ENCODE measurements at regions not wholly inside any gene's neighbourhood (a gene's known extent, or its start where the extent isn't known, plus 50 kb on each side); places are given as distances from the start of the nearest gene placed in this dataset.

GRCh38 chr13:21814604-21815003 lies 143.7 kb downstream of the FGF9 start:
- no peak for FAIRE-seq
- H3K79me2 ChIP-seq (ENCODE audit: control insufficient read depth in 1 of 2, insufficient read depth in 2 of 2, low read length in 2 of 2) = no peaks in the 10 kb centered on the region
- H2AFZ ChIP-seq (ENCODE audit: low read length) = no peak overlapping the region
- TF ChIP-seq RAD21 (IDR thresholded peaks at IDR 0.05 in 1 of 2, conservative IDR thresholded peaks at IDR 0.05 in 1 of 2; ENCODE audit: low read depth in 2 of 2, low read length in 2 of 2) (no peak), KDM5A (IDR thresholded peaks at IDR 0.05; ENCODE audit: low read length) (no peak), SAP30 (IDR thresholded peaks at IDR 0.05; ENCODE audit: insufficient read depth, insufficient replicate concordance, low read length) (no peak), FOSL1 (IDR thresholded peaks at IDR 0.05; ENCODE audit: insufficient read depth, low read depth, low read length) (no peak), GTF2F1 (IDR thresholded peaks at IDR 0.05; ENCODE audit: borderline replicate concordance, low read depth, low read length) (no peak), CBX8 (IDR thresholded peaks at IDR 0.05; ENCODE audit: borderline replicate concordance, low read depth, low read length) (no peak), CTBP2 (IDR thresholded peaks at IDR 0.05; ENCODE audit: borderline replicate concordance, insufficient read depth, insufficient read length, low read length) (no peak), TAF1 (IDR thresholded peaks at IDR 0.05; ENCODE audit: low read depth, low read length) (no peak), JUND (IDR thresholded peaks at IDR 0.05; ENCODE audit: low read length) (no peak), CREB1 (IDR thresholded peaks at IDR 0.05) (no peak), CHD1 (IDR thresholded peaks at IDR 0.05; ENCODE audit: low read depth, low read length) (no peak), TEAD4 (IDR thresholded peaks at IDR 0.05; ENCODE audit: low read depth, low read length) (no peak), KDM4A (IDR thresholded peaks at IDR 0.05; ENCODE audit: low read depth, low read length, severe bottlenecking) (no peak), SIRT6 (IDR thresholded peaks at IDR 0.05; ENCODE audit: low read length) (no peak), EZH2 (IDR thresholded peaks at IDR 0.05; ENCODE audit: low read depth, low read length, severe bottlenecking) (no peak)

More at GRCh38 chr13:21814604-21815003, 143.7 kb downstream of the FGF9 start:
- Histone ChIP-seq H4K20me1 (replicated peaks in 1 of 2; ENCODE audit: control insufficient read depth in 1 of 2, insufficient read depth in 2 of 2, low read length in 2 of 2) (no peaks in the 10 kb centered on the region), H3K27ac (ENCODE audit: low read depth, low read length) (no peak overlapping the region), H2AK5ac (ENCODE audit: low read depth, low read length) (no peak overlapping the region), H3K18ac (ENCODE audit: extremely low read depth, low read length) (no peak overlapping the region), H3K4me1 (replicated peaks in 1 of 4; ENCODE audit: control insufficient read depth in 3 of 4, insufficient read depth in 4 of 4, low read length in 3 of 4) (no peaks in the 10 kb centered on the region; a peak in 2 of 7 replicates), H3K36me3 (ENCODE audit: control insufficient read depth in 2 of 4, insufficient read depth in 4 of 4, low read length in 3 of 4) (no peaks in the 10 kb centered on the region), H4K5ac (ENCODE audit: insufficient read length, low read depth, low read length) (no peak overlapping the region), H3K9me3 (ENCODE audit: insufficient read depth in 2 of 2, low read depth in 1 of 2, low read length in 1 of 2) (peaks cover 3 to 10% of the 10 kb centered on the region in 2 experiments; a peak in 1 of 4 replicates), H3K23me2 (ENCODE audit: low read depth, low read length) (no peaks in the 10 kb centered on the region), H2BK5ac (ENCODE audit: low read depth, low read length) (no peak overlapping the region), H3K79me1 (ENCODE audit: low read depth, low read length) (no peaks in the 10 kb centered on the region), H2BK20ac (ENCODE audit: low read length) (no peak overlapping the region), H3K23ac (ENCODE audit: insufficient read length) (no peak overlapping the region), H2BK15ac (ENCODE audit: low read length) (no peak overlapping the region), H3K27me3 (replicated peaks in 1 of 4; ENCODE audit: control insufficient read depth in 3 of 4, extremely low read depth in 1 of 4, insufficient read depth in 3 of 4, low read length in 3 of 4) (no peaks in the 10 kb centered on the region), H4K91ac (replicated peaks; ENCODE audit: insufficient read length, low read length) (no peak overlapping the region), H3K4me2 (ENCODE audit: insufficient read depth in 1 of 2, low read depth in 2 of 2, low read length in 2 of 2) (no peak overlapping the region), H2BK120ac (replicated peaks; ENCODE audit: low read depth, low read length) (no peak overlapping the region), H3K9ac (replicated peaks in 1 of 4; ENCODE audit: extremely low read depth in 1 of 4, low read depth in 3 of 4, low read length in 3 of 4) (no peak overlapping the region), H4K8ac (ENCODE audit: extremely low read depth, insufficient read depth, low read length) (no peak overlapping the region), H3K14ac (ENCODE audit: insufficient read length) (no peak overlapping the region), H3K4ac (replicated peaks; ENCODE audit: insufficient read length, low read depth, low read length) (no peak overlapping the region), H3K4me3 (ENCODE audit: extremely low read depth in 1 of 4, insufficient read depth in 2 of 4, low read depth in 3 of 4, low read length in 4 of 4) (no peak overlapping the region), H2BK12ac (ENCODE audit: low read depth, low read length) (no peak overlapping the region), H3K56ac (replicated peaks; ENCODE audit: insufficient read length, low read depth, low read length) (no peak overlapping the region)
- no peak for DNase-seq (ENCODE audit: low read depth in 1 of 2, low spot score in 2 of 2)
- POLR2A ChIA-PET (ENCODE audit: partially characterized antibody) = interaction anchor here (1.0 kb wide), 1 partner anchor 40 kb away, joined by 5 read pairs; no protein-coding TSS in a partner anchor
- CTCF ChIA-PET (ENCODE audit: partially characterized antibody) = interaction anchor here (0.9 to 1.4 kb wide), 2 partner anchors 18 to 70 kb away, joined by 4 read pairs; no protein-coding TSS in a partner anchor
- 74% methylated on average over 7 of the region's 7 CpGs; no CpG with 5 or more reads in 1 of the 2 experiments for WGBS, 2 experiments (ENCODE audit: extremely low coverage in 1 of 2, insufficient coverage in 1 of 2, insufficient read length in 1 of 2, insufficient replicate concordance in 2 of 2, low coverage in 1 of 2, low lambda C conversion rate in 2 of 2, missing lambda C conversion rate in 1 of 2)
